ENCODE measurements at regions not wholly inside any gene's neighbourhood (a gene's known extent, or its start where the extent isn't known, plus 50 kb on each side); places are given as distances from the start of the nearest gene placed in this dataset.
"Not testable (repeated sequence)": the region's sequence is repeated elsewhere in the genome, so short reads cannot be mapped to it uniquely, and the experiment has no call there.

DNA sequence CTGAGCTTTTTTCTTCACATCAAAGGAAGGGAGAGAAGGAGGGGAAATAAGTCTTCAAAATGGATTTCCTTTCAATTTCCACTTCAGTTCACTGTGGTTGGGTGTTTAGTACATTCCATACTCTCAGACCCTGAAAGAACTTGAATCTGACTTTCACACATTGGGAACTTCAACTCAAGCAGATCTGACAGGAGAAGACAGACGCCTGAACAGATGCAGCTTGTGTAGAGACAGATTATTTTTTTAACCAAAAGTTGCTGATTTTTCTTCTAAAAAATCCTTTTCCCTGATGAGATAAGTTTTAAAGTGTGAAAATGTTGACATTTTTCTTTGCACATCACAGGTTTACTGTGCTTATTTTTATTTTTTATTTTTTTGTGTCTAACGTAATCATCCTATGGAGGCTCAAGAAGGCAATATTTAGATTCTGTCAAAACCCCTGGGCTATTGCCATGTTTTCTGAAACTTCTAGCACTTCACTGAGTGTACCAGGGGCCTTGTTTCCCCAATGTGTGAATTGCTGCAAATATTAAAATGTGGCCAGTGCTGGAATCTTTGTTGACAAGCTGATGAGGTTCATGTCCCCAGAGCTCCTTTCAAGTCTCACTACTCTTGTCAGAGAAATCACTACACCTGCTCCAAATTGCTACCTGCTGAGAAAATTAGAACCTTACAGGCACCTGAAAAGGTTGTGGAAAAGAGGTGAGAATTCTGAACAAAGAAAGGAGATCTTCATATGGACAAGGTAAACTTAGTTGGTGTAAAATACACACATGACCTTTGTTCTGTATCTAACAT is 214.8 kb upstream of the BTBD3 start:
- DNase-seq (ENCODE audit: low read depth): no peak
- H3K4me3 ChIP-seq (ENCODE audit: low read depth, low read length): no peak overlapping the region

DNA sequence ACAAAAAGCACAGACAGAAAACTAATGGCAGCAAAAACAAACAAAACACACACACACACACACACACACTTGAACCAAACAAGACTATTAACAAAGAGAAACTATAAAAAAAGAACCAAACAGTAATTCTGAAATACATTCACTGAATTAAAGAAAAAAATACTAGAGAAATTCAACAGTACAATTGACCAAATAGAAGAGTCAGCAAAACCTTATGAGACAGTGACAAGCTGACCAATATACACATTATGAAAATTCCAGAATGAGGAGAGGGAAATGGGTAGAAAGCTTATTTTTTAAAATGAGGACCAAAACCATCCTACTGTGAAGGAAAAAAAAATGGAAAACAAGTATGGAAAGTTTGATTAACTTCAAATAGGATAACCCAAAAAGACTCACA is 212.2 kb upstream of the BTBD3 start:
- TF ChIP-seq, protein P1, sequence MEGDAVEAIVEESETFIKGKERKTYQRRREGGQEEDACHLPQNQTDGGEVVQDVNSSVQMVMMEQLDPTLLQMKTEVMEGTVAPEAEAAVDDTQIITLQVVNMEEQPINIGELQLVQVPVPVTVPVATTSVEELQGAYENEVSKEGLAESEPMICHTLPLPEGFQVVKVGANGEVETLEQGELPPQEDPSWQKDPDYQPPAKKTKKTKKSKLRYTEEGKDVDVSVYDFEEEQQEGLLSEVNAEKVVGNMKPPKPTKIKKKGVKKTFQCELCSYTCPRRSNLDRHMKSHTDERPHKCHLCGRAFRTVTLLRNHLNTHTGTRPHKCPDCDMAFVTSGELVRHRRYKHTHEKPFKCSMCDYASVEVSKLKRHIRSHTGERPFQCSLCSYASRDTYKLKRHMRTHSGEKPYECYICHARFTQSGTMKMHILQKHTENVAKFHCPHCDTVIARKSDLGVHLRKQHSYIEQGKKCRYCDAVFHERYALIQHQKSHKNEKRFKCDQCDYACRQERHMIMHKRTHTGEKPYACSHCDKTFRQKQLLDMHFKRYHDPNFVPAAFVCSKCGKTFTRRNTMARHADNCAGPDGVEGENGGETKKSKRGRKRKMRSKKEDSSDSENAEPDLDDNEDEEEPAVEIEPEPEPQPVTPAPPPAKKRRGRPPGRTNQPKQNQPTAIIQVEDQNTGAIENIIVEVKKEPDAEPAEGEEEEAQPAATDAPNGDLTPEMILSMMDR (conservative IDR thresholded peaks at IDR 0.05; ENCODE audit: low read depth, low read length): no peak
- H3K4me3 ChIP-seq (ENCODE audit: low read depth, low read length): no peak overlapping the region
- no peak for DNase-seq (ENCODE audit: low read depth)

More for the DNA sequence above, 214.8 kb upstream of the BTBD3 start:
- TF ChIP-seq, protein P1 (conservative IDR thresholded peaks at IDR 0.05; ENCODE audit: low read depth, low read length): no peak

DNA sequence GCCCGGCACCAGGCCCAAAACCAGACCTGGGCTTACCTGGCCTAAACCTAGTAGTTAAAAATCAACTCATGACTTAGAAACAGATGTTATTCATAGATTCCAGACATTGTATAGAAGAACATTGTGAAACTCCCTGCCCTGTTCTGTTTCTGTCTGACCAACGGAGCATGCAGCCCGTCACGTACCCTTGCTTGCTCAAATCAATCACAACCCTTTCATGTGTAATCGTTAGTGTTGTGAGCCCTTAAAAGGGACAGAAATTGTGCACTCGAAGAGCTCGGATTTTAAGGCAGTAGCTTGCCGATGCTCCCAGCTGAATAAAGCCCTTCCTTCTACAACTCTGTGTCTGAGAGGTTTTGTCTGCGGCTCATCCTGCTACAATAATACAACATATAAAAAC is 209.5 kb upstream of the BTBD3 start:
- peak; percentile 52 for DNase-seq (ENCODE audit: low read depth)
- H3K4me3 ChIP-seq (ENCODE audit: low read depth, low read length): not testable (repeated sequence)

DNA sequence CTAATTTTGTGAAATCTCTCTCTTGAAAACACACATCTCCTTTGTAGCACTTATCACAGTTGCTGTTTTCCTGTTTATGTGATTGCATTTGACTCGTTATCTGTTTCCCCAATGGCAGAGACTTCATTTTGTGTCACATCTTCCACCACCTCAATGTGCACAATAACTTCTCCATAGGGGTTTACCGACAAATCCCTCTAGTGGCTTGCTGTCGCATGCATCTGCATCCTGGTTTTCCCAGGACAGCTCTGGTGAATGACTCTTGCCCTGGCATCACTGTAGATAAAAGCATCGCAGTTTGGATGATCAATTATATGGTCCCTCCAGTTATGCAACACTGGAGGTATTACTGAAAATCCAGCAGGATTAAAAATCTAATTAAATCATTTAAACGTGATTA is 206.5 kb upstream of the BTBD3 start:
- DNase-seq (ENCODE audit: low read depth): no peak
- TF ChIP-seq, protein P1 (conservative IDR thresholded peaks at IDR 0.05; ENCODE audit: low read depth, low read length): no peak
- no peak overlapping the region for H3K4me3 ChIP-seq (ENCODE audit: low read depth, low read length)

DNA sequence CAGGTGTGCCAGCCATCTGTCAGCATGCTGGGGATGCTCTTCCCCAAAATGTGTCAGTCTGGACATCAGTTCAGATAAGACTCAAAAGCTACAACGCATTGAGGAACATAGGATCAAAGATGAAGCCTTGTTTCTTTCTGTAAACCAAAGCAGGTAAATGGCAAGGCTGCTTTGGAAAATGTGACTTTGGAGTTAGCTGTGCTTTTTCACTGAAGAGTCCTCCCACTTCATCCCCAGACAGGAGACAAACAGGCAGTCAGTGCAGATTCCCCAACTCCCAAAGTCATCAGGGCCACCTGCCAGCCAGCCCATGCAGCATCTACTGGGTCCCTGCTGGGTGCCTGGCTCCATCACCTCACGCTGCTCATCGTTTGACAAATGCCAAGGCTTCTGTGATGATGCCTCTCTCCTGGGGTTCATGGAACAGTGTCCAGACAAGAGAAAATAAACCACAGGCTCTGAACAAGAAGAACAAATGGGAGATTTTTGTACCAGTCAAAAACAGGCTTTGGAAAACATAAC is 205.0 kb upstream of the BTBD3 start:
- no peak overlapping the region for H3K4me3 ChIP-seq (ENCODE audit: low read depth, low read length)
- TF ChIP-seq, protein P1 (conservative IDR thresholded peaks at IDR 0.05; ENCODE audit: low read depth, low read length): no peak
- no peak for DNase-seq (ENCODE audit: low read depth)

DNA sequence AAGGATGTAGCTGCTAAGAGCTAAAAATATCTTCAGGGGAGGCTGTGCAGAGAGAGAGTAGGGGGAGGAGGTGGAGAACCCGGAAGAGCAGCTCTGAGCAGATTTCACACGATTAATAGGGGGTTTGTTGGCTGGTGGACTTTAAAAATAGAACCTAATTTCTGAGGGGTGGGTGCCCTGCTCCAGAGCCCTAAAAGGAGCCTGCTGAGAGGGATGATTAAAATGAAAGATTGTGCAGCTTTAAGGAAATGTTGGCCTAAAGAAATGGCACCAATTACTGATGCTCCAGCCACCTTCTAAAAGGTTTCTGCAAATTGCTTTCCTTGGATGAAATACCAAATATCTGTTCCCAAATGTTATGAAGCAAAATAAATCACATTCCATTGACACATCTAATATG is 202.8 kb upstream of the BTBD3 start:
- TF ChIP-seq, protein P1 (conservative IDR thresholded peaks at IDR 0.05; ENCODE audit: low read depth, low read length): no peak
- no peak for DNase-seq (ENCODE audit: low read depth)
- H3K4me3 ChIP-seq (ENCODE audit: low read depth, low read length): no peak overlapping the region

DNA sequence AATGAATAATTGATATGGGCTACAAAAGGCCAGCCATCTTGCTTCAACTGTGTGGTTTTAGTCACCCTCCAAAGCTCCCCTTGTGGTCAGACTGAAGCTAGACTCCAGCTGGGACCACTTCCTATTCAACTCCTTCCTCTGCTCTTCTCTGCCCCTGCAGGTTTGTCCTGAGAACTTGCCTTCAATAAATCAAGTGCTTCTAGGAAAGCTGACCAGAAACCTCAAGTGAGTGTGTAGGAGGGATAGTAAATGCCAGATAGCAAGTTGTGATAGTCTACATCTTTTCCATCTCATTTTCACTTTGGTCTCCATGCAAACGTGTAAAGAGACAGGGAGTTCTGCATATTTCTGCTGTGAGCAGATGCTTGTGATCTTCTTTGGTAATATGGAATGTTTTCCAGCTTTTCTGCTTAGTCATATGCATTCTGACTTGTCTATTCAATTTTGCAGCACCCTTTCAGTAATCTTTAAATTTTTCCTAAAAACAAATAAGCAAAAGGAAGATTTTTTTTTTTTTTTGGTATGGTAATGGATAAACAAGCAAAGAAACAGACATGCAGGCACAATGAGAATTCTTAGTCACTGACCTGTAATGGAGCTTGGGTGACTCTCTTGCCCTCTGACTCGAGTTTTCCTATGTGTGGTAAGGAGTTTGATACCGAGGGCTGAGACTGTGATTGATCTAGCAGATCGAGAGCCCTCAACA is 201.3 kb upstream of the BTBD3 start:
- no peak overlapping the region for H3K4me3 ChIP-seq (ENCODE audit: low read depth, low read length)
- TF ChIP-seq, protein P1 (conservative IDR thresholded peaks at IDR 0.05; ENCODE audit: low read depth, low read length): peak; percentile 70
- DNase-seq (ENCODE audit: low read depth): peak; percentile 61
